ENCODE measurements at regions not wholly inside any gene's neighbourhood (a gene's known extent, or its start where the extent isn't known, plus 50 kb on each side); places are given as distances from the start of the nearest gene placed in this dataset.

DNA sequence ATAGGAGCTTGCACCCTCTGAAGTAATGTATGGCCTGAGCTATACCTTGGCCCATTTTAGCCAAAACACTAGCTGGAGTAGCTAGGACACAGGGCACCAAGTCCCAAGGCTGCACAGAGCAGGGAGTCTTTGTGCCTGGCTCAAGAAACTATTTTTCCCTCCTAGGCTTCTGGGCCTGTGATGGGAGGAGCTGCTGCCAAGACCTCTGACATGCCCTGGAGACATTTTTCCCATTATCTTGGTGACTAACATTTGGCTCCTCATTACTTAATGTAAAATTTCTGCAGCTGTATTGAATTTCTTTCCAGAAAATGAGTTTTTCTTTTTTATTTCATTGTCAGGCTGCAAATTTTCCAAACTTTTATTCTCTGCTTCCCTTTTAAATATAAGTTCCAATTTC lies 1099.2 kb downstream of the CDH18 start:
- no peaks in the 10 kb centered on the region for H3K27me3 Mint-ChIP-seq (ENCODE audit: low read depth)
- no peak overlapping the region for H2AK5ac ChIP-seq (ENCODE audit: insufficient read length, low read length)
- H2AFZ ChIP-seq (ENCODE audit: low read length) = no peak overlapping the region

More for the DNA sequence above, 1099.2 kb downstream of the CDH18 start:
- H3K27ac ChIP-seq (ENCODE audit: insufficient read length, low read depth, low read length) = no peak overlapping the region
- no peak overlapping the region for H2BK20ac ChIP-seq (ENCODE audit: low read depth, low read length, poor library complexity, severe bottlenecking)
- H3K23me2 ChIP-seq (ENCODE audit: insufficient read length, low read depth, low read length, poor library complexity, severe bottlenecking) = no peaks in the 10 kb centered on the region
- no peak overlapping the region for H3K14ac ChIP-seq (ENCODE audit: insufficient read depth, low read length)
- no peak overlapping the region for H2BK120ac ChIP-seq (ENCODE audit: low read depth, low read length, poor library complexity, severe bottlenecking)
- no peak overlapping the region for H3K18ac ChIP-seq (ENCODE audit: insufficient read length, low read depth, low read length)
- no peaks in the 10 kb centered on the region for H3K4me1 Mint-ChIP-seq
- no peak overlapping the region for H4K5ac ChIP-seq (ENCODE audit: insufficient read length, low read depth, low read length)
- H4K91ac ChIP-seq (ENCODE audit: insufficient read length, low read depth, low read length) = no peak overlapping the region
- H3K9me3 ChIP-seq (ENCODE audit: control insufficient read depth, low read depth, low read length) = no peaks in the 10 kb centered on the region
- no peak overlapping the region for H3T11ph ChIP-seq (ENCODE audit: low read length)
- no peaks in the 10 kb centered on the region for H3K27me3 ChIP-seq (ENCODE audit: insufficient read depth, low read length)
- H2BK5ac ChIP-seq (ENCODE audit: insufficient read length, low read length) = no peak overlapping the region
- no peak overlapping the region for H3K27ac Mint-ChIP-seq
- no peaks in the 10 kb centered on the region for H3K4me1 ChIP-seq (ENCODE audit: insufficient read depth, low read length)
- H3K79me1 ChIP-seq (ENCODE audit: insufficient read depth, low read depth, low read length, poor library complexity, severe bottlenecking) = no peaks in the 10 kb centered on the region
- H2BK12ac ChIP-seq (ENCODE audit: insufficient read length, low read depth, low read length) = no peak overlapping the region
- no peak for DNase-seq
- H3K79me2 ChIP-seq (ENCODE audit: insufficient read depth, low read length) = no peaks in the 10 kb centered on the region
- H2BK15ac ChIP-seq (ENCODE audit: low read depth, low read length) = no peak overlapping the region
- no peaks in the 10 kb centered on the region for H4K20me1 ChIP-seq (ENCODE audit: control insufficient read depth, insufficient read depth, insufficient read length)
- H4K8ac ChIP-seq (replicated peaks; ENCODE audit: insufficient read length, low read depth, low read length) = no peak overlapping the region
- no peak overlapping the region for H3K23ac ChIP-seq (ENCODE audit: insufficient read length, low read depth, low read length)
- no peak overlapping the region for H3K9ac ChIP-seq (ENCODE audit: extremely low read depth, insufficient read length, low read length)
- no peak overlapping the region for H3K4ac ChIP-seq (ENCODE audit: low read depth, low read length)
- H3K36me3 Mint-ChIP-seq (ENCODE audit: insufficient read depth in 1 of 3, low read depth in 3 of 3) = peaks cover 0 to 12% (median 0%) of the 10 kb centered on the region in 3 experiments; a peak in 4 of 7 replicates
- no peak overlapping the region for H3K4me3 Mint-ChIP-seq
- H3K4me2 ChIP-seq (ENCODE audit: insufficient read depth, insufficient read length, low read length) = no peak overlapping the region
- TF ChIP-seq, protein P1, sequence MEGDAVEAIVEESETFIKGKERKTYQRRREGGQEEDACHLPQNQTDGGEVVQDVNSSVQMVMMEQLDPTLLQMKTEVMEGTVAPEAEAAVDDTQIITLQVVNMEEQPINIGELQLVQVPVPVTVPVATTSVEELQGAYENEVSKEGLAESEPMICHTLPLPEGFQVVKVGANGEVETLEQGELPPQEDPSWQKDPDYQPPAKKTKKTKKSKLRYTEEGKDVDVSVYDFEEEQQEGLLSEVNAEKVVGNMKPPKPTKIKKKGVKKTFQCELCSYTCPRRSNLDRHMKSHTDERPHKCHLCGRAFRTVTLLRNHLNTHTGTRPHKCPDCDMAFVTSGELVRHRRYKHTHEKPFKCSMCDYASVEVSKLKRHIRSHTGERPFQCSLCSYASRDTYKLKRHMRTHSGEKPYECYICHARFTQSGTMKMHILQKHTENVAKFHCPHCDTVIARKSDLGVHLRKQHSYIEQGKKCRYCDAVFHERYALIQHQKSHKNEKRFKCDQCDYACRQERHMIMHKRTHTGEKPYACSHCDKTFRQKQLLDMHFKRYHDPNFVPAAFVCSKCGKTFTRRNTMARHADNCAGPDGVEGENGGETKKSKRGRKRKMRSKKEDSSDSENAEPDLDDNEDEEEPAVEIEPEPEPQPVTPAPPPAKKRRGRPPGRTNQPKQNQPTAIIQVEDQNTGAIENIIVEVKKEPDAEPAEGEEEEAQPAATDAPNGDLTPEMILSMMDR (conservative IDR thresholded peaks at IDR 0.05) = no peak
- no peak overlapping the region for H3K56ac ChIP-seq (ENCODE audit: insufficient read length, low read depth, low read length)
- H3K9me3 Mint-ChIP-seq = peaks cover 6 to 7% of the 10 kb centered on the region in 2 experiments; a peak in 3 of 5 replicates

All from H9 (cell line).